ENCODE measurements at regions not wholly inside any gene's neighbourhood (a gene's known extent, or its start where the extent isn't known, plus 50 kb on each side); places are given as distances from the start of the nearest gene placed in this dataset.

DNA sequence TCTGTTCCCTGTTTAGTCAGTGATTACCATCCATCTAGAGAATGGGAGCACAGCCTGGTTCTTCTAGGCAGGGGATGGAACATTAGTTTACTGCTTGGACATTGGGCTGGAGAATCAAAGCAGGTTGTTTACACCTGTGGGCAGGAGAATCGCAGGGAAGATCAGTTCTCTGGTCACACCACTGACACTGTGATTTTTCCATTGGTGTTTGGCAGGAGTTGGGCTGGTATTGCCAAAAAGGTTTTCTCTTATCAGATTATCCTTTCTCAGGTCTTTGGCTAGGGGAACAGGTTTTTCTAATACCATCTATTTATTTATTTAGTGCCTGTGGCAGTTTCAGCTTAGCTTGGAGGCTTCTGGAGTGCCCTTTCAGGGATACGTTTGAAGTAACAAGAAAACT lies 219.3 kb upstream of the GRIN3A start:
- TF ChIP-seq, protein P1, sequence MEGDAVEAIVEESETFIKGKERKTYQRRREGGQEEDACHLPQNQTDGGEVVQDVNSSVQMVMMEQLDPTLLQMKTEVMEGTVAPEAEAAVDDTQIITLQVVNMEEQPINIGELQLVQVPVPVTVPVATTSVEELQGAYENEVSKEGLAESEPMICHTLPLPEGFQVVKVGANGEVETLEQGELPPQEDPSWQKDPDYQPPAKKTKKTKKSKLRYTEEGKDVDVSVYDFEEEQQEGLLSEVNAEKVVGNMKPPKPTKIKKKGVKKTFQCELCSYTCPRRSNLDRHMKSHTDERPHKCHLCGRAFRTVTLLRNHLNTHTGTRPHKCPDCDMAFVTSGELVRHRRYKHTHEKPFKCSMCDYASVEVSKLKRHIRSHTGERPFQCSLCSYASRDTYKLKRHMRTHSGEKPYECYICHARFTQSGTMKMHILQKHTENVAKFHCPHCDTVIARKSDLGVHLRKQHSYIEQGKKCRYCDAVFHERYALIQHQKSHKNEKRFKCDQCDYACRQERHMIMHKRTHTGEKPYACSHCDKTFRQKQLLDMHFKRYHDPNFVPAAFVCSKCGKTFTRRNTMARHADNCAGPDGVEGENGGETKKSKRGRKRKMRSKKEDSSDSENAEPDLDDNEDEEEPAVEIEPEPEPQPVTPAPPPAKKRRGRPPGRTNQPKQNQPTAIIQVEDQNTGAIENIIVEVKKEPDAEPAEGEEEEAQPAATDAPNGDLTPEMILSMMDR (conservative IDR thresholded peaks at IDR 0.05 in 1 of 2, IDR thresholded peaks at IDR 0.05 in 1 of 2; ENCODE audit: low read depth in 1 of 2, low read length in 2 of 2), result no peak
- TF ChIP-seq EZH2 (IDR thresholded peaks at IDR 0.05; ENCODE audit: low read length, missing control alignments), result no peak

Data from fibroblast of lung (primary cell).